GM18858 (cell line): ENCODE measurements at regions not wholly inside any gene's neighbourhood (a gene's known extent, or its start where the extent isn't known, plus 50 kb on each side); places are given as distances from the start of the nearest gene placed in this dataset.
"Not testable (repeated sequence)": the region's sequence is repeated elsewhere in the genome, so short reads cannot be mapped to it uniquely, and the experiment has no call there.

ENCODE experiments used
- ATAC-seq: cut with Tn5 transposase; IDR thresholded peaks from one replicate; pipeline ENCODE4 v1.9.1; 2021; ENCODE audit not compliant: unreplicated experiment

GRCh38 chr22:49006207-49007012, 821.3 kb downstream of the BRD1 start:
- no peak for ATAC-seq

GRCh38 chr22:49005557-49005956, 822.1 kb downstream of the BRD1 start:
- no peak for ATAC-seq

- ATAC-seq: no peak
These were observed 822.9 kb downstream of the BRD1 start for GRCh38 chr22:49004484-49005399.

GRCh38 chr22:48997605-48998004, 830.1 kb downstream of the BRD1 start:
- not testable (repeated sequence) for ATAC-seq

- ATAC-seq: no peak
These were observed 834.0 kb downstream of the BRD1 start for GRCh38 chr22:48993655-48994054.

GRCh38 chr22:48984639-48985038, 843.0 kb downstream of the BRD1 start:
- no peak for ATAC-seq

GRCh38 chr22:48982321-48982905, 845.3 kb downstream of the BRD1 start:
- ATAC-seq: no peak

GRCh38 chr22:48981371-48982061, 846.2 kb downstream of the BRD1 start:
- ATAC-seq: no peak

- no peak for ATAC-seq
These were observed 846.8 kb downstream of the BRD1 start for GRCh38 chr22:48980918-48981317.

GRCh38 chr22:48980409-48980808, 847.3 kb downstream of the BRD1 start:
- no peak for ATAC-seq

GRCh38 chr22:48979482-48979881, 848.2 kb downstream of the BRD1 start:
- ATAC-seq: no peak

- ATAC-seq: no peak
These were observed 850.8 kb downstream of the BRD1 start for GRCh38 chr22:48976556-48977535.

GRCh38 chr22:48975886-48976285, 851.8 kb downstream of the BRD1 start:
- ATAC-seq: no peak

- no peak for ATAC-seq
These were observed 852.3 kb downstream of the BRD1 start for GRCh38 chr22:48975316-48975741.

GRCh38 chr22:48974443-48975315, 853.0 kb downstream of the BRD1 start:
- no peak for ATAC-seq

- no peak for ATAC-seq
These were observed 854.0 kb downstream of the BRD1 start for GRCh38 chr22:48973694-48974041.

GRCh38 chr22:48972979-48973693, 854.5 kb downstream of the BRD1 start:
- ATAC-seq: no peak
